KOPT-K1 (cell line): ENCODE measurements at regions not wholly inside any gene's neighbourhood (a gene's known extent, or its start where the extent isn't known, plus 50 kb on each side); places are given as distances from the start of the nearest gene placed in this dataset.

Experiments used
- H3K27ac ChIP-seq: fragments of 200-600 bp; sonication (generic); 2 replicates; pipeline ENCODE4 v1.5.1; 2016; ENCODE audit warnings: antibody characterized with exemption, mild to moderate bottlenecking, low read depth, low read length; ENCODE audit not compliant: poor library complexity, severe bottlenecking
- H3K36me3 ChIP-seq: fragments of 200-600 bp; sonication (generic); 2 replicates; pipeline ENCODE4 v1.5.1; 2017; ENCODE audit warnings: antibody characterized with exemption, mild to moderate bottlenecking, low read length, moderate library complexity; ENCODE audit not compliant: insufficient read depth
- H3K9me3 ChIP-seq: fragments of 200-600 bp; sonication (generic); 2 replicates; pipeline ENCODE4 v1.5.1; 2017; ENCODE audit warnings: antibody characterized with exemption, low read length, mild to moderate bottlenecking; ENCODE audit not compliant: insufficient read depth, poor library complexity, severe bottlenecking

DNA sequence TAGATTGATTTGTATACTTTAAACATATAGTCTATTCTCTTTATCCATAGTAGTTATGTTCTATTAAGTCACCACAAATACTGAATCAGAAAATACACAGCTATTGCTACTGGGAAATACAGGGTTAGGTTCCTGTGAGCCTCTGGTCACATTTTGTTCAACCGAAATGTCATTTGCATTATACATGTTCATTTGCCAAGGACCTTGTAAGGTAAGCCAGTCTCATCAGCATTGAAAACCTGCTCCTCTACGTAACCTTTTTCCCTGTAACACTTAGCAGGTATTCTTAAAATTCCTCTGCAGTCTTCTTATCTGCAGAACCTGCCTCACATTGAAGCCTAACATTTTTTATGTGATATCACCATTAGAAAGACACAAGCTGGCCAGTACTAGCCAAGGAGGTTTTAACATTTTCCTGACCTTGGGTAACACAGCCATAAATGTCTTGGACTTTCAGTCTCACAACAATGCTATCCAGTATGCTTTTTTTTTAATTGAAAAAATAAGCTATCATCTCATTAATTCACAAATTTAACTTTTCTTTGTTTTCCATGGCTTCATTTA, 765.7 kb upstream of the IGFBP7 start:
- H3K36me3 ChIP-seq = no peaks in the 10 kb centered on the region
- H3K27ac ChIP-seq = no peak overlapping the region
- H3K9me3 ChIP-seq = no peaks in the 10 kb centered on the region

DNA sequence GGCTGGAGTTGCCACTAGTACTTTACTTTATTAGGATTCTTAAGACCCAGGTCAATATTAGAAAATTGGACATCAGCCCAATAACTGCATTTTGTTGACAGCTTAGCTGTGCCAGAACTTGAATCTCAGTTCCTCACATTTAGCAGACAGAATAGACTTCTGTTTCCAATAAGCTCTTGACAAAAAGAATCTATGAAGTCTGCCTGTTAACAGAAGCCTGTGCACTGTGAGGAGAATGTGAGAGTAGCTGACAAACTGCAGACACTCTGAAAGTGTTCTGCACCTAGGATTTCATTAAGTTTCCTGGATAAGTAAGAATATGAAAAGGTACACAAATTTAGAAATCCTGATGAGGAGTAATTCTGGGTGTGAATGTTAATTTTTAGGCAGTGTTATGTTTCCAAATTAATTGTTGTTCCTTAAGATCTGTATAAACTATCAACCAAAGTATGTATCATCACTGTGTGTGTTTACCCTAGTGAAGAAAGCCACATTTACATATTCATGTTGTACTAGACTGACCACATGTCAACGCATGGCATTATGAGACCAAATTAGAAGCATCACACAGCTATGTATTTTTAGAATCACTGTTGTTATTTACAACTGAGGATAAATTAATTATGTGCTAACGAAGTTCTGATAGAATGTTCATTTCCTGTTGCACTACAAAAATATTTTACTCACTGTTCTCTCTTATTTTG, 756.4 kb upstream of the IGFBP7 start:
- Histone ChIP-seq H3K9me3 (no peaks in the 10 kb centered on the region), H3K36me3 (no peaks in the 10 kb centered on the region), H3K27ac (no peak overlapping the region)

DNA sequence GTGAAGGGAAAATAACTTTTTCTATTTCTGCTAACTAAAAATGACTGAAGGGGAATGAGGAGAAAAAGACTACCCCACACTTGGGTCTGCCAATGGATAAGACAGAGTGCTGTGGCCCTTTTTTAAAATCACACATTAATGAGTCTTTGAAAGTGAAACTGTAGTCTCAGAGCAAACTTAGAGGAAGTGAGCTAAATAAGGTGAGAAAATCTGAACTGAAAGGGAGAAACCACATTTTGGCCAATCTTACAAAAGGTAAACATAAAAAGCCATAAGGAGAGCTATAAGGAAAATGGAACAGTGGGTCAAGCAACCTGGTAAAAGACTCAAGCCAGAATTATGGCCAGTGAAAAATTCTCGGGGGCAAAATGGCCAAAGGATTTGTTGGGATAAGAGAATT, 755.1 kb upstream of the IGFBP7 start:
- H3K27ac ChIP-seq = no peak overlapping the region
- H3K9me3 ChIP-seq = no peaks in the 10 kb centered on the region

DNA sequence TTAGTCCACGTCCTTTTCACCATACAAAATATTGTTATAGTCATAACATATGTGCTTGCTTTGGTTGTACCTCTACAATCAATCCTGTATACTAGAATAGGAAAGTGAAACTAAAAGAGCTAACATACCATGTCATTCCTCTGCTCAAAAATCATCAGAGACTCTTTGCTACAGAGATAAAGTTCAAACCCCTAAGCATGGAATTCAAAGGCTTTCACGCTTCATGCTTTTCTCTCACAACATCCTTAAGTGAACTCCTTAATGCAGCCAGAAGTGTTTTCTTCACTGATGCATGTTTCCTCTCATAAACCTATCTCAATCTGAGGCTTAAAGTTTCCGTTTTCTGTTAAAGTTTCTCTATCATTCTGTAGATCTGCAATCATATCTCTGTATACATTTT, 744.6 kb upstream of the IGFBP7 start:
- H3K27ac ChIP-seq = peak overlapping the region; percentile 10
- no peaks in the 10 kb centered on the region for H3K36me3 ChIP-seq
- H3K9me3 ChIP-seq = no peaks in the 10 kb centered on the region

More for the DNA sequence above, 755.1 kb upstream of the IGFBP7 start:
- no peaks in the 10 kb centered on the region for H3K36me3 ChIP-seq

DNA sequence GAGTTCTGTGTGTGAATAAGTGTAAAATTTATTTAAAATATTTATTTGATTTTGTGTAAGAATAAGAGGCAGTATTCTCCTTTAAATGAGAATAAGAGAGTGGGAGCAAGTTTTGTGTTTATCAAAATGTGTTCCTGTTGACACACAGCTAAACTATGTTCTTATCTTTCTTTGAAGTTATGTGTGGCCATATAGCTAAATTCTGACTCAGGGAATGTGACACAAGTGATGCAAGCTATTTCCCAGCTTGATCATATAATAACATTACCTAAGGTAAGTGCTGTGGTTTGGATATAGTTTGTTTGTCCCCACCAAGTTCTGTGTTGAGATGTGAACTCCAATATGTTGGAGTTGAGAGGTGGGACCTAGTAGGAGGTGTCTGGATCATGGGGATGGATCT, 740.0 kb upstream of the IGFBP7 start:
- no peaks in the 10 kb centered on the region for H3K36me3 ChIP-seq
- H3K9me3 ChIP-seq = no peaks in the 10 kb centered on the region
- H3K27ac ChIP-seq = no peak overlapping the region

DNA sequence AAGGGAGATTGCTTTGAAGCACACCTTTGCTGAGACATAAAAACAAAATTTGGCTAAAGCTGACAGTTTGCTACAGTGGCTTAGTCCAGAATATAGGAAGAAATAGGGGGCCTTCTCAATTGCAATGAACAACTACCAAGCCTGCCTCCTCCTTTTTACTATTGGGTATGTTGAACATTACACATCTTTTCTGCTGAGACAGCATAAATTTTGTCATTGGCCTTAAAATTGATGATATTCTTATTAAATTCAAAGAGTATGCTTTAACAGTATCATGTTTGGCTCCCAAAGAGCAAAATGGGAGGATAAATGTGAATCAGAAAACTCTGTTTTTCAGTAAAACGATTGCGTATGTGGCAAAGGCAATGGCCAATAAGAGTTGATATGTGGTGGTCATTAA, 721.9 kb upstream of the IGFBP7 start:
- Histone ChIP-seq H3K36me3 (no peaks in the 10 kb centered on the region), H3K9me3 (no peaks in the 10 kb centered on the region), H3K27ac (no peak overlapping the region)

DNA sequence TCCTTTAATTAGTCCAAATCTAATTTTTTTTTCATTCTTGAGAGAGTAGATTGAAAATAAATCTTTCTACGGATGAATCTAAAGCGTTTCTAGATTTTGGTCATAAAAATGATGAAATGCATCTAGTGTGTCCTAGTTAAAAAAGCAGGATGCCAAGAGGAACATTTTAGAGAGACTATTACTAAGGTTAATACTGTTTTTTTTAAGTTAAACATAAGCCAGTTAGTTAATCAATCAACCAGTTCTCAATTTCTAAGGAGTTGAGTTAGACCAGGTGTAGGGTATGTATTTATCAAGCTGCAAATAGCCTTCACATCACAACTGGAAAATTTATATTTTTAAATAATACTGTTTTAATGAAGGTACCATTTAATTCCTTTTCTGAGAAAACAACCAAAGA, 679.5 kb upstream of the IGFBP7 start:
- no peak overlapping the region for H3K27ac ChIP-seq
- H3K36me3 ChIP-seq = no peaks in the 10 kb centered on the region
- no peaks in the 10 kb centered on the region for H3K9me3 ChIP-seq

DNA sequence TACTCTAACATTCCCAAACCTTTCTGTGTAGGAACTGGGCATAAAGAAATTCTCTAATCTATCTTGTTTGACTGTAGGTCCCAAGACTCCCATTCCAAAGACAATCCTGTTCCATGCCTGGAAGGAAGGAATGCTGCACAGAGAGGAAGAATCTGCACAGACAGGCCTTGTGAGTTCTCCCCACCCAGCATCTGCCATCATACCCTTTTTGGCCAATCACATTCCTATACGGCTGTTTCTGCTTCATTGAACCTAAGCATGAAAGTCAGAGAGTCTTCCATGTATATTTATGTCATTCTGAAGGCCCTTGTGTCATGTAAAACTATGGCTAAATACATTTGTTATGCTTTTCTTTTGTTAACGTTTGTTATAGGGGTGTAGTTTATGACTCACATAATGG, 667.7 kb upstream of the IGFBP7 start:
- no peaks in the 10 kb centered on the region for H3K36me3 ChIP-seq
- no peak overlapping the region for H3K27ac ChIP-seq
- no peaks in the 10 kb centered on the region for H3K9me3 ChIP-seq

DNA sequence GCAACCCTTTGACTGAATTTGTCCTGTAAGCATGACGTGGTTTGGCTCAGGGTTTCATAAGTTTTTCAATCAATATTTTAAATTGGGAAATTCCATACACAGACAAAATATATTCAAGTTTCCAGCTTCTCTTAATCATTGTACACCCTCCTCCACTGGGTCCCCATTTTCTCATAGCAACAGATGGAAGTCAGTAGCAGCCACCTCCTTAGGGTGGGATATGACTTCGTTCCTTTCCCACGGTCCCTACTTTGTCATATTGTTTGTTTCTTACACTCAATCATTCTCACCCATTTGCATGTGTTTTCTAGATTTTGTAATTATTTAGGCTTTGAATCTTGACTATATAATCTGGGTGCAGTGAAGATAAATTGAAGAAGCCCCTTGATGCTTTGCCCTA, 664.5 kb upstream of the IGFBP7 start:
- no peak overlapping the region for H3K27ac ChIP-seq
- no peaks in the 10 kb centered on the region for H3K9me3 ChIP-seq
- H3K36me3 ChIP-seq = no peaks in the 10 kb centered on the region

DNA sequence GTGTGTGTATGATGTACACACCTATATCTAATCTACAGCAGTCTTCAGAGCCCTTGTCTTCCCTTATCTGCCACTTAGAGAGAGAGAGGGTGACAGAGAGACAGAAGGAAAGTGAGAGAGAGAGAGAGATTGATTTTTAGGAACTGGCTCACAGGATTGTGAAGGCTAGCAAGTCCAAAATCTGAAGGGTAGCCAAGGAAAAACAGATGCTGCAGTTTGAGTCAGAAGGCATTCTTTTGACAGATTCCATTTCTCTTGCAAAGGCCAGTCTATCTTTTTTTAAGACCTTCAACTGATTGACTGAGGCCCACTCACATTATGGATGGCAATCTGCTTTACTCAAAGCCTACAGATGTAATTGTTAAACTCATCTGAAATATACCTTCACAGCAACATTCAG, 664.0 kb upstream of the IGFBP7 start:
- H3K27ac ChIP-seq = no peak overlapping the region
- H3K36me3 ChIP-seq = no peaks in the 10 kb centered on the region
- no peaks in the 10 kb centered on the region for H3K9me3 ChIP-seq

DNA sequence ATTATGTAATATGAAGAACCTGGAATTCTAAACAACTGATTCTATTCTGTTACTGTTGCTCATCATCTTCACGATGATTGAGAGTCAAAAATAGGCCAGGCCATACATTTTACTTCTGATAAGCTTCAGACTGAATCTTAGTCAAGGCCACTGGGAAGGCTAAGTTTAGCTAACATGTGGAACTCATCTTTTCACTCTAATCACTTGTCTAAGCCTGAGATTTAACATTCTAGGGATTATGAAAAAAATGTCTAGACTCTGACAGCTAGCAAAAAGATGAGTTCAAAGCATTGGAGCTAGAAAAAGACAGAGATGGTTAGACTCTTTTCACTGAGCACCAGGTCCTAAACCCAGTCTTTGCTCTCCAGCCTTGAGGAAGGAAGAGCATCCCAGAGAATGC, 656.2 kb upstream of the IGFBP7 start:
- H3K27ac ChIP-seq = no peak overlapping the region
- H3K9me3 ChIP-seq = no peaks in the 10 kb centered on the region
- H3K36me3 ChIP-seq = no peaks in the 10 kb centered on the region

DNA sequence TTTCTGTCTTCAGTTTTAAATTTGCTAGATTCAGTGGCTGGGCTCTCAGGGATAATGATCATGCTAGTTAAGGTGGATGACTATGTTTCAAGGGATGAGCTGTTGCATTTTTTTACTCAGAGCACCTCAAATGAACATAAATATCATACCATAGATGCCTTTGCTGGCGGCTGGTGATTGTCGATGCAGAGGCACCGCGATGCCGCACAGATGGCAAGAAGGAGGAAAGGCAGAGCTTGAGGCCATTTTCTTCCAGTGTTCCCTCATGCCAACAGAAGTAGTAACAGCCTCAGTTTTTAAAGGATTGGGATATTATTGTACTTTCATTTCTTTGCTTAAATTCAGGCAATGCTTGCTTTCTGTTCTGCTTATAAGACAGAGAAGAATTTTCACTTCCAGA, 654.7 kb upstream of the IGFBP7 start:
- Histone ChIP-seq H3K27ac (no peak overlapping the region), H3K36me3 (no peaks in the 10 kb centered on the region), H3K9me3 (no peaks in the 10 kb centered on the region)

DNA sequence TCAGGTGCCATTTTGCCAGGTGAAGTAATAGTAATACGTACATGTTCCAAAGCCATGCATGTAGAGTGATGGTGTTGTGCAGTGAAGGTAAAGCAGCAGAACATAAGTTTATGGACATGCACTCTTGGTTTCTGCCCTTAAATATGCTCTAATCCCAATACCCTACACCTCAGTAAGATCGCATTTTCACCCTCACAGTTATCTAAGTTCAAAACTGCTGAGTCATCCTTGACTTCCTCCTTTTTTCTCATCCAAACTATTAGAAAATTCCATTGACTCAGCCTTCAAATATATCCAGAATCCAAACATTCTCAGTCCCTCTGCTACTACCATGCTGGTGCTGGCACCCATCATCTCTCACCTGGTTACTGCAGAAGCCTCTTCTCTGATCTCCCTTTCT, 652.9 kb upstream of the IGFBP7 start:
- H3K27ac ChIP-seq = no peak overlapping the region
- no peaks in the 10 kb centered on the region for H3K9me3 ChIP-seq
- H3K36me3 ChIP-seq = no peaks in the 10 kb centered on the region

DNA sequence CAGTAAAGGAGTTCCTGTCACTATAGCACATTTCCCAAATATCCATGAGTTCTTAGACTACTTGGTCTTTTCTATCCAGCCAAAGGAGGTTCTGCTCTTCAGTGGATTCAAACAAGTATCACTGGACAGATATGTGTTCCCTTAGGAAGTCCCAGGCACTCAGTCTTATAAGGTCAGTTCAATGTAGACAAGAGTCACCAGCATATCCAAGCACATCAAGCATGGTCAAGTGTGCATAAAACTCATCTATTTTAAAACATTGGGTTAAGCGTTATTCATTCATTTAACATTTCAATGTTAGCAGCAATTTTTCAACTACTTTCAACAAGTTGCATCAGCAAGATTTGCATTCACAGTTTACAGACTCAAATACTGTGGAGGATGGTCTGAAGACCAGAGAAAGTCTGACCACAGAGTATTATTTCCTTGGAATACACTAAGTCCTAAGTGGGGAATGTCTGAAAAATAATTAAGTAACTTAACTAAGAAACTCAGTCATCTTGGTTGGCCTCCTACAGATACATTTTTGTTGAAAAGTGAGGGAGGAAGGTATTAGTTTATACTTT, 630.5 kb upstream of the IGFBP7 start:
- Histone ChIP-seq H3K9me3 (no peaks in the 10 kb centered on the region), H3K27ac (no peak overlapping the region), H3K36me3 (no peaks in the 10 kb centered on the region)

DNA sequence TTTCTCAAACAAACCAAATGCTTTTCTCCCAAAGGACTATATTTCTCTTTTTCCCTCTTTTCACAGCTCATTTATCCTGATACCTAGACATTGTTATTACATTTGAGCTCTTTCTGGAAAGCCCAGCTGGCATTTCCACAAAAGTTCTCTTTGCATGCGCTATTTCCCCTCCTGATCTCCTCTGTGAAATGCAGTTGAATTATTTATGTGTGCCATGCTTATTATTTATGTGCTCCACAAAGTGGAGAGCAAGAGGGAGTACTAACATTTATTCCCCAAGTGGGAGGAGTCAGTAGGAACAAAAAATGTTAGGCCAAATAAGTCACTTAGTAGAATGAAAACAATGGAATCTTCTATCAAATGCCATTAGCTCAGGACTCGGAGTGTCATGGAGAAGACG, 626.6 kb upstream of the IGFBP7 start:
- Histone ChIP-seq H3K9me3 (no peaks in the 10 kb centered on the region), H3K36me3 (no peaks in the 10 kb centered on the region), H3K27ac (no peak overlapping the region)

DNA sequence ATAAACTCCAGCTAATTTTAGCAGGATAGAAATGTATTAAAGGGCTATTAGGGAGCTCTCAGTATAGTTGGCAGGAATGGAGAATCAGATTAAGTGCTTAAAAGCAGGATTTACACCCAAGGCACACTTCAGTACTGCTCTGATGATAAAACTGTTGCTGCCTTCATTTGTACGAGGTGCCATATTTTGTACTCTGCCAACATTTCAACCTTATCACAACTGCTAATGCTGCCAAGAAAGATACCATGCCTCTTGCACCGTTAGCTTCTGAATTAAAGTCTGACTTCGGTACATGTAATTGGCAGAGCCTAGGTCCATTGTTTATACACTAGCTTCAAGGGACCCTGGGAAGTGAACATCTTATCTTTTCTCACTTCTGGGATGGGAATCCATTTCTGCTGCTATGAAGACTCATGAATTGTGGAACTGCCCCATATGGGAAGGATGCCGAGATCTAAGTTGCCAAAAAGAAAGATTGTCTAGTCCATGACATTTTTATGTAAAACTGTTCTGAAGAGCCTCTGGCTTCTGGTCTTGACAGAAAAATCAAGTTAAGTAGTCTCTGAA, 624.0 kb upstream of the IGFBP7 start:
- no peaks in the 10 kb centered on the region for H3K36me3 ChIP-seq
- no peak overlapping the region for H3K27ac ChIP-seq
- H3K9me3 ChIP-seq = no peaks in the 10 kb centered on the region
